ENCODE measurements at regions not wholly inside any gene's neighbourhood (a gene's known extent, or its start where the extent isn't known, plus 50 kb on each side); places are given as distances from the start of the nearest gene placed in this dataset.

DNA sequence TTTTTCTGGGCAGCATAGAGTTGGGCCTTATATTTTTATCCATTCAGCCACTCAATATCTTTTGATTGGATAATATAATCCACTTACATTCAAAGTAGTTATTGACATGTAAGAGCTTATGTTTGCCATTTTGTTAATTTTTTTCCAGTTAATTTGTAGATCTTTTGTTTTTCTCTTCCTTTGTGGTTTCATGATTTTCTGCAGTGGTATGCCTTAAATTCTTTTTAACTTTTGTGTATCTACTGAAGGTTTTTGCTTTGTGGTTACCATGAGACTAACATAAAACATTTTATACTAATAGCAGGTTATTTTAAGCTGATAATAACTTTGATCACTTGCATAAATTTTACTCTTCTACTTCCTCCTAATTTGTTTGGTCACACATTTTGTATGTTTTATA, 140.8 kb upstream of the GATB start:
- Histone ChIP-seq H3K9me3 (ENCODE audit: low read length) (no peaks in the 10 kb centered on the region), H4K20me1 (ENCODE audit: insufficient read depth, low read length) (no peaks in the 10 kb centered on the region), H3K36me3 (ENCODE audit: insufficient read depth, low read length) (no peaks in the 10 kb centered on the region), H3K79me2 (ENCODE audit: insufficient read depth, low read depth, low read length) (no peaks in the 10 kb centered on the region), H3K4me3 (ENCODE audit: low read depth, low read length, poor library complexity, severe bottlenecking) (no peak overlapping the region), H3K4me2 (ENCODE audit: low read length) (no peak overlapping the region), H3K9me2 (ENCODE audit: insufficient read depth, low read length) (no peaks in the 10 kb centered on the region), H3K27ac (ENCODE audit: low read depth, low read length, poor library complexity, severe bottlenecking) (no peak overlapping the region), H3K4me1 (ENCODE audit: insufficient read depth, low read length, poor library complexity, severe bottlenecking) (no peaks in the 10 kb centered on the region), H2AFZ (ENCODE audit: low read length) (no peak overlapping the region)
- ChIA-PET POLR2A (interaction anchor here (0.7 kb wide), 1 partner anchor 458 kb away, joined by 3 read pairs; no protein-coding TSS in a partner anchor), CTCF (ENCODE audit: unreplicated experiment) (no interaction called here)
- BruUV-seq (replicated peaks): no TSS peak
- TF ChIP-seq, protein P1, sequence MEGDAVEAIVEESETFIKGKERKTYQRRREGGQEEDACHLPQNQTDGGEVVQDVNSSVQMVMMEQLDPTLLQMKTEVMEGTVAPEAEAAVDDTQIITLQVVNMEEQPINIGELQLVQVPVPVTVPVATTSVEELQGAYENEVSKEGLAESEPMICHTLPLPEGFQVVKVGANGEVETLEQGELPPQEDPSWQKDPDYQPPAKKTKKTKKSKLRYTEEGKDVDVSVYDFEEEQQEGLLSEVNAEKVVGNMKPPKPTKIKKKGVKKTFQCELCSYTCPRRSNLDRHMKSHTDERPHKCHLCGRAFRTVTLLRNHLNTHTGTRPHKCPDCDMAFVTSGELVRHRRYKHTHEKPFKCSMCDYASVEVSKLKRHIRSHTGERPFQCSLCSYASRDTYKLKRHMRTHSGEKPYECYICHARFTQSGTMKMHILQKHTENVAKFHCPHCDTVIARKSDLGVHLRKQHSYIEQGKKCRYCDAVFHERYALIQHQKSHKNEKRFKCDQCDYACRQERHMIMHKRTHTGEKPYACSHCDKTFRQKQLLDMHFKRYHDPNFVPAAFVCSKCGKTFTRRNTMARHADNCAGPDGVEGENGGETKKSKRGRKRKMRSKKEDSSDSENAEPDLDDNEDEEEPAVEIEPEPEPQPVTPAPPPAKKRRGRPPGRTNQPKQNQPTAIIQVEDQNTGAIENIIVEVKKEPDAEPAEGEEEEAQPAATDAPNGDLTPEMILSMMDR (conservative IDR thresholded peaks at IDR 0.05; ENCODE audit: low read length): no peak
- no peak for TF ChIP-seq EZH2phosphoT487 (IDR thresholded peaks at IDR 0.05; ENCODE audit: borderline replicate concordance, low read depth, low read length)
- no peak for DNase-seq (ENCODE audit: low spot score)
- intact Hi-C loops (cut with micrococcal nuclease; ENCODE audit: unreplicated experiment): no loop called here

DNA sequence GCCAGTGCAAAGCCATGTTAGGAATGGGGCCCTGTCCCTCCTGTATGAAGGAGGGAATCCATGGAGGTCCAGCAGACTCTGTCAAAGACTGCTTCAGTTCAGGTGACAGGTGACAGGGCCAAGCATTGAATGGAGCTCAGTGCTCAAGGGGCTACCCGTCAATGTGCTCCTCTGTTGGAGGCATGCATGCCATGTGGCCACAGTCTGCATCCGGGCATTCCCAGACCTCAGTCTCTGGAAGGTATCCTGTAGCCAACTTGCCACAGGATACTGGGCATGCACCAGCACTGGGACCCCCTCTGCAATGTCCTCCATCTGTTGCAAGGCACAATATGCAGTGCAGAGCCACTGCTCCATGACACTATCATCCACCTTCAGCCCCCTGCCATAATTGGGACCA, 136.1 kb upstream of the GATB start:
- H3K79me2 ChIP-seq (ENCODE audit: insufficient read depth, low read depth, low read length): no peaks in the 10 kb centered on the region
- H3K36me3 ChIP-seq (ENCODE audit: insufficient read depth, low read length): no peaks in the 10 kb centered on the region
- H2AFZ ChIP-seq (ENCODE audit: low read length): no peak overlapping the region
- intact Hi-C loops (cut with micrococcal nuclease; ENCODE audit: unreplicated experiment): no loop called here
- no TSS peak for BruUV-seq (replicated peaks)
- H3K4me1 ChIP-seq (ENCODE audit: insufficient read depth, low read length, poor library complexity, severe bottlenecking): no peaks in the 10 kb centered on the region
- ChIA-PET CTCF (ENCODE audit: unreplicated experiment) (no interaction called here), POLR2A (interaction anchor here (0.6 kb wide), 1 partner anchor 125 kb away, joined by 3 read pairs; no protein-coding TSS in a partner anchor)
- no peak overlapping the region for H3K4me3 ChIP-seq (ENCODE audit: low read depth, low read length, poor library complexity, severe bottlenecking)
- H3K27ac ChIP-seq (ENCODE audit: low read depth, low read length, poor library complexity, severe bottlenecking): no peak overlapping the region
- no peaks in the 10 kb centered on the region for H4K20me1 ChIP-seq (ENCODE audit: insufficient read depth, low read length)
- no peak for TF ChIP-seq EZH2phosphoT487 (IDR thresholded peaks at IDR 0.05; ENCODE audit: borderline replicate concordance, low read depth, low read length)
- TF ChIP-seq, protein P1 (conservative IDR thresholded peaks at IDR 0.05; ENCODE audit: low read length): no peak
- no peaks in the 10 kb centered on the region for H3K9me2 ChIP-seq (ENCODE audit: insufficient read depth, low read length)
- no peak overlapping the region for H3K4me2 ChIP-seq (ENCODE audit: low read length)
- H3K9me3 ChIP-seq (ENCODE audit: low read length): no peaks in the 10 kb centered on the region
- no peak for DNase-seq (ENCODE audit: low spot score)

DNA sequence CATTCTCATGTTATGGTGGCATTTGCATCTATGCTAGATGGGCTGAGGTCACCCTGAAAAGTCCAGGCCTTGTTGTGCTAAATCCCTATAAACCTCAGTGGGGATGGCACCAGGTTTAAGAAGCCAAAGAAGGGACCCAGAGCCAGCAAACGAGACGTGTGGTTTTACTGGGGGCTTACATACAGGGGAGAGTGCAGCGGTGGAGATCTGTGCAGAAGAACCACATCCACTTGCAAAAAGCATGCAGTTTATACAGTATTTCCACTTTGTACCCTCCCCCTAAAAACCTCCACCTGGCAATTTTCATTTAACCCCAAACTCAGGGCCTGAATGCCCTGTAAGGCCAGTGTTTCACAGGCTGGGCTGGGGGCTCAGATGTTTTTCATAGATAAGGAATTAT, 134.9 kb upstream of the GATB start:
- no peaks in the 10 kb centered on the region for H3K9me3 ChIP-seq (ENCODE audit: low read length)
- TF ChIP-seq, protein P1 (conservative IDR thresholded peaks at IDR 0.05; ENCODE audit: low read length): no peak
- TF ChIP-seq EZH2phosphoT487 (IDR thresholded peaks at IDR 0.05; ENCODE audit: borderline replicate concordance, low read depth, low read length): no peak
- intact Hi-C loops (cut with micrococcal nuclease; ENCODE audit: unreplicated experiment): no loop called here
- no peaks in the 10 kb centered on the region for H3K36me3 ChIP-seq (ENCODE audit: insufficient read depth, low read length)
- no peaks in the 10 kb centered on the region for H3K4me1 ChIP-seq (ENCODE audit: insufficient read depth, low read length, poor library complexity, severe bottlenecking)
- no peak overlapping the region for H3K4me3 ChIP-seq (ENCODE audit: low read depth, low read length, poor library complexity, severe bottlenecking)
- no peak overlapping the region for H3K27ac ChIP-seq (ENCODE audit: low read depth, low read length, poor library complexity, severe bottlenecking)
- no TSS peak for BruUV-seq (replicated peaks)
- no peak overlapping the region for H2AFZ ChIP-seq (ENCODE audit: low read length)
- CTCF ChIA-PET (ENCODE audit: unreplicated experiment): no interaction called here
- no peaks in the 10 kb centered on the region for H3K79me2 ChIP-seq (ENCODE audit: insufficient read depth, low read depth, low read length)
- no peaks in the 10 kb centered on the region for H3K9me2 ChIP-seq (ENCODE audit: insufficient read depth, low read length)
- no peak overlapping the region for H3K4me2 ChIP-seq (ENCODE audit: low read length)
- H4K20me1 ChIP-seq (ENCODE audit: insufficient read depth, low read length): no peaks in the 10 kb centered on the region
- POLR2A ChIA-PET: no interaction called here
- no peak for DNase-seq (ENCODE audit: low spot score)

Data from OCI-LY7 (cell line).